Medulla oblongata (tissue), 1 donor: ENCODE measurements at regions not wholly inside any gene's neighbourhood (a gene's known extent, or its start where the extent isn't known, plus 50 kb on each side); places are given as distances from the start of the nearest gene placed in this dataset.

Experiments
- DNase-seq: peaks from one replicate; pipeline ENCODE4 v3.0.0-alpha.2; 2015; ENCODE audit errors: extremely low spot score

GRCh38 chr5:54367844-54368243 lies 57.5 kb upstream of the ARL15 start:
- no peak for DNase-seq

GRCh38 chr5:54366707-54367106 lies 56.3 kb upstream of the ARL15 start:
- no peak for DNase-seq

GRCh38 chr5:54363669-54364068 lies 53.3 kb upstream of the ARL15 start:
- no peak for DNase-seq

GRCh38 chr5:54362992-54363625 lies 52.7 kb upstream of the ARL15 start:
- no peak for DNase-seq

GRCh38 chr5:54362434-54362833 lies 52.1 kb upstream of the ARL15 start:
- no peak for DNase-seq

GRCh38 chr5:54361691-54362411 lies 51.5 kb upstream of the ARL15 start:
- peak; percentile 13 for DNase-seq

GRCh38 chr5:54360925-54361662 lies 50.7 kb upstream of the ARL15 start:
- DNase-seq = no peak
